HG02840 (cell line): ENCODE measurements at regions not wholly inside any gene's neighbourhood (a gene's known extent, or its start where the extent isn't known, plus 50 kb on each side); places are given as distances from the start of the nearest gene placed in this dataset.
"Not testable (repeated sequence)": the region's sequence is repeated elsewhere in the genome, so short reads cannot be mapped to it uniquely, and the experiment has no call there.

ENCODE experiments used
- ATAC-seq: cut with Tn5 transposase; IDR thresholded peaks from one replicate; pipeline ENCODE4 v1.9.1; 2021; ENCODE audit warnings: mild to moderate bottlenecking, moderate library complexity, moderate number of reproducible peaks; ENCODE audit not compliant: unreplicated experiment, low FRiP score

DNA sequence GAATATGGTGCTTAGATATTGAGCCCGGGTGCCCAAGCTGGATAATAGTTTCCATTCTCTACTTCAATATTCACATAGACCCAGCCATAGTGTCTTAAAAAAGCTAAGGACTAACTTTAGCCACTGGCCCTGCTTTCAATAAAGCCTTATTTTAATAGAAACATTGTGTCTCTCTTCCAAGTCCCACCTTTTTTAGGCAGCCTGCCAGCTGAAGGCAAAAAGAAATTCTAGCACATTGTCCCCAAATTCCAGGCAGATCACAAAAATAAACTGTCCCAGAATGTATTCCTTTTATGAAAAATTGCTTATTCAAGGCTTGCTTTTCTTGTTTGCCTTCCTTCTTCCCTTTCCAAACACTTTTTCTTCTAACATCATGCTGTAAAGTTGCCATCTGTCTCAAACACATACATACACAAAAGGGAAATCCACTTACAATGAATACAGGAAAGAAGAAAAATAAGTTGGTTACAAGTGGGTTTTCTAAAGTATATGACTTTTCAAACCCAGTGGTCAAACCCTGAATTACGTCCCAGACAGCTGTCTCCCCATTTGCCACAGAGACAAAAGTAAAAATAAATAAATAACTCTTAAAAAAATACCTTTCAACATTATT is 778.5 kb downstream of the BCL11A start:
- ATAC-seq = no peak

DNA sequence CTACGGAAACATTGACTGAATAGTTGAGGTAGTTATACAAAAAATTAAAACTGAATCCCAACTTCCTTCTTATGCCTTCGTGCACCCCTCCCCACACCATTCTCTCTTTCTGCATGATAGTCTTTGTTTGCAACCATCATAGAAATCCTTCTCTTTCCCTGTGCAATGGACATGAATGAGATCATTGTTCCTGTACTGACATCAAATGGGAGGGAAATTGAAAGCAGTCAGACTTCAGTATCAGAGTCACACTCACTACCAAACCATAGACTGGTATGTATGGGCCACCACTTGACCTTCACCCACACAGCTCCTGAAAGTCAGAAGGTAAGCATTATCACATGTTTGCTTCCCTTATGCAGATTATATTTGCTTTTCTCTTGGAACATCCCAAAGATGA is 782.8 kb downstream of the BCL11A start:
- ATAC-seq = no peak

DNA sequence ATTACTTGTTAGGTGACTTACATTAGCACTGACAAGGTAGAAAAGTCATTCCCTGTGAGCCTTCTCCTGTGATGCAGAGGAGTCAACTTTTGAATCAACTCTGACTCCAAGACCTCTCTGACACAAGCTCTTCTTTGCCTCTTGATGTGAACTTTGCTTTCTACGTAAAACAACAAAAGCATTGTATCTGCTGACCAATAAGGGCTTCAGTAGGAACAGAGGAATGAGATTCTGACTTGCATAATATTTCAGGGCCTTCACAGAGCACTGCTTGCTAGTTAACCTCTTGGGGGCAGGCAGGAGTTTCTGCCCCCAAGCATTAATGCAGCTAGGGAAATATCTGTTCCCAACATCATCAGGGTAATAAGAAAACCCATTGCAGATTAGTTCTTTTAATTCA is 791.5 kb downstream of the BCL11A start:
- ATAC-seq = no peak

DNA sequence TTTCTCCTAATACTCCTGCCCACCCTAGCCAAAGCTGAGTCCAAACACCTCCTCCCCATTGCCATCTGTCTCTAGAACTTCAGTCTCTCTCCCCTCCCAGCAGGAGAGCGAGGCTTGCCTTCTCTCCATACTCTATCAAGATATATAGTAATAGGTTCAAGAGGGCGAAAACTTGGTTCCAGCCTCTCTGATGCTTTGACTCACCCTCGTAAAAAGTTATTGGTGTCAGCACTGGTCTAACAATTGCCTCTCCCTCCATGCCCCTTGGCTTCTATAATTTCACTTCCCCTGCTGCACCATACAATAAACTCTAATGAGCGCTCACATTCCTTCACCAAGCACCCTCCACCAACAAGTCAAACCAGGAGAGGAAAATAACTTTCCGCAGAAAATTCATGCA is 797.3 kb downstream of the BCL11A start:
- no peak for ATAC-seq

DNA sequence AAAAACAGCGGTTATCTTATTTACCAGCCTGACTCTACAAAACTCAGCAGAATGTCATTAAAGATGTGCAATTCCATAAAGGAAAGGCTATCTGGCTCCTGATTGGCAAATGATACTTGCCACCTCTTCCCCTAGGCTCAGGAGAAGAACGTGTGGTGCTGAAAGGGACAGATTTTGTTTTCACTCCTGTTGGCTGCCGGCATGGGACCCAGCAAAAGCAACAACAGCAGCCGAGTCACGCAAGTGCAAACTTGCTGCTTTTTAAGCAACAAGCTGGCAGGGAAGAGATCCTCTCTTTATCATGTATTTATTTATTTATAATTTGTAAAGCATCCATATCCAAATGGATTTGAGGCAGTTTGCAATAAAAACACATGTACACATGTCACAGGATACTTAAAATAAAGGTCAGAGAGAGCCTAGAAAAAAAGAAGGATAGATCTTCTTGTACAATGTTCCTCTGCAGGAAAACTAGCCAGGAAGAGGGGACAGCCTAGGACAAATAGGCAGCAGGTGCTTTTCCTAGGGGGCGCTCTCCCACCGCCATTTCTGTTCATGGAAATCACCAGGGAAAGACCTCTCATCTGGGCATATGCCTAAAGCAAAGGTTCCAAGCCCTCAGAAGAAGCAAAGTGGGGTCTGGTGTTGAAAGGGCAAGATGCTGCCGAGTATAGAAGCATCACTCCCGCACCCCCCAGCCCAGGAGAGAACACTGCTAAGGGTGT is 799.3 kb downstream of the BCL11A start:
- ATAC-seq = no peak

DNA sequence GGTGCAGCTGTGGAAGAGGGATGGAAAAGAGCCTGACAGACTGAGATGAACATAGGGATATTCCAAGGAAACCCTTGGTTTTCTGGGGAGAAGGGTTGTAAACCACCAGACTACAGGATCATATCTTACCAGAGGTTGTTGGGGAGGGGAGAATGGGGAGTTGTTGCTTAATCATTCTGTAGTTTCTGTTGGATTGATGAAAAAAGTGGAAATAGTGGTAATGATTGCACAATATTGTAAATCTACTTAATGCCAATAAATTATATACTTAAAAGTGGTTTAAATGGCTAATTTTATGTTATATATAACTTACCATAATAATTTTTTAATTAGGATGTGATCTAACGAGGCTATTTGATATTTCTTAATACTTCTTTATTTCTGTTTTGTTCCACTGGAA is 800.9 kb downstream of the BCL11A start:
- ATAC-seq = no peak

DNA sequence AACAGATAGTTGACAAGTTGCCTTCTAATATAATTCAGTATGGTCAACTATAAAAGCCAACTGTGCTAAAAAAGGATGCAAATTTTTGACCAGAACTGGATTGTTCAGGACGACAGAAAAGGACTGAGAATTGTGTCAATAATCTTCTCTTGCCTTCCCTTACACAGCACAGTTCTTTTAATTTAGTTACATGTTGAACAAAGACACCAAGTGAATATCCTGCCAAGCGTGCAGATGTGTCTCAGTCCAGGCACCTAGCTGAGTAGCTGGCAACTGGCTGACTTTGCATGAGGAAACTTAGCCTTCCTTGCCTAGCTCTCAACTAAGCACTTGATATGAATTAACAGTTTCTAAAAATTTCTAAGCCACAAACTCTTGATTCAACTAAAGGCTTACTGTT is 801.4 kb downstream of the BCL11A start:
- no peak for ATAC-seq

DNA sequence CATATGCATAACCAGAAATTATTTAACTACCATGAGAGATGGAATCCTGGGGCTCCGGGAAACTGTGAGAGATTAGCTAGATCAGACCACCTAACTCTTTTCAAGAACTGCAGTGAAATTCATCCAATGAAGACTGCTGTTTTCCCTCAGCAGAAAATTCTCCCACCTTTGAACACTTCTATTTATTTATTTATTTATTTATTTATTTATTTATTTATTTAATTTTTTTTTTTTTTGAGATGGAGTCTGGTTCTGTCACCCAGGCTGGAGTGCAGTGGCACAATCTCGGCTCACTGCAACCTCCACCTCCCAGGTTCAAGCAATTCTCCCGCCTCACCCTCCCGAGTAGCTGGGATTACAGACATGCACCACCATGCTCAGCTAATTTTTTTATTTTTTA is 802.2 kb downstream of the BCL11A start:
- ATAC-seq = not testable (repeated sequence)

DNA sequence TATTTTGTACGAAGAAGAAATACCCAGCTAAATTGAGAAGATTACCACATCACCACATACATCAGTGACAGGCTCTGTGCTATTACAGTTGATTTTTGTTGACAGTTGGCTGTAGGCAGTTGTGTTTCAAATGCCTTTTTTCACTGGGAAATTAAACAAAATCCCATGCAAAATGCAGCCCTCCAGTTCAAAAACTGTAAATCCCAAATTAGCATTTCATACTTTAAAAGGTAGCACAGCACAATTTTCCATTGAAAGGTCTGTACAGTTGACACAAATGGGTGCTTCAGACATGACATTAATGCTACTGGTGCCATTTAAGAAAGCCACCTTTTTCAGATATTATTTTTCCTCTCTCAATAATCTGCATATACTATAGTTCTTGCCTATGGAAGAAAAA is 807.2 kb downstream of the BCL11A start:
- ATAC-seq = no peak

DNA sequence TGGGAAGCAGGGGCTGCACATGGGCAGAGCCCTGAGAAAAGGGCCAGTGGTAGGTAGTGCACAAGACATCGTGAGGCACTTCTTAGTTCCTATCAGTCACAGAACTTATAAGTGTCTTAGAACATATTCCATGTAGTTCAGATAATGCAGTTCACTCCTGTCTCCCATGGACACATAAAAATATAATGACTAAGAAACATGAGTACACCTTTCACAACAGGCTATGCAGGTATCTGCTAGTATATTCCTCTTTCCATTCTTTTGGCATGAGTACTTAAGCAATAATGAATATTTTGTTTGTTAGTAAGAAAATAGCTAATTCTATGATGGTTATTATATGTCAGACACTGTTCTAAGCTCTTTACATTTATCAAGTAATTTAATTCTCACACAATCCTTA is 808.4 kb downstream of the BCL11A start:
- no peak for ATAC-seq

DNA sequence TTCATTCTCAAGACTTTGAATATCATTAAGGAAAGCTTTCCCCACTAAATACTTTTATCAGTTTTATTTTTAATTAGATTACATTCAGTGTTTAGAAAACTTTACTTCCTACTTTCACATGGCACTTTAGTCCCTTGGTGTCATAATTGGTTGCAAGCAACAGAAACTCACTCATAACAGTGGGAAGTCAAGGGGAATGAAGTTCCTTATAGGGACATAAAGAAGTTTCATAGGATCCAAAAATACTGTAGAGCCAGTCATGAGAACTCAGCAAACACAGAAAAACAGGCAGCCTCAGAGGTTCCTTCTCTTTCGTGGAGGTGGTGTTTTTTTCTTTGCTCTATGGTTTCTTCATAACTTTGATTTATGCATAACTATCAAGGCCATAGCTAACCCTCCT is 809.0 kb downstream of the BCL11A start:
- no peak for ATAC-seq

DNA sequence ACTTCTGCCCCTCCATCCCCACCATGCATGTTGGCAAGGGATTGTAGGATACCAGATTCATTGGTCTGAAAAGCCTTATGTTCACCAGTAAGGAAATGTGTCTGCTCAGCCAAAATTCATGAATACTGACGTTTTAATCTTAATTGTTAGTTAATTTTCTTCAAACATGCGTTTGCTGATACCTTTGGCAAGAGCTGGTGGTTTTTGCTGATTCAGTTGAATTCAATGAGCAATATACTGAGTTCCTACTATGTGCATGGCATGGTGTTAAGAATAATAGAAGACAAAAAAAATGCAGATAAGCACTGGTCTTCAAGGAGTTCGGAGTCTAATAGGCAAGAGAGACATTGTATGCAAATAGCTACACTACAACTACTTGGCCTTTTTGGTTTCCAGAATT is 811.6 kb downstream of the BCL11A start:
- no peak for ATAC-seq

DNA sequence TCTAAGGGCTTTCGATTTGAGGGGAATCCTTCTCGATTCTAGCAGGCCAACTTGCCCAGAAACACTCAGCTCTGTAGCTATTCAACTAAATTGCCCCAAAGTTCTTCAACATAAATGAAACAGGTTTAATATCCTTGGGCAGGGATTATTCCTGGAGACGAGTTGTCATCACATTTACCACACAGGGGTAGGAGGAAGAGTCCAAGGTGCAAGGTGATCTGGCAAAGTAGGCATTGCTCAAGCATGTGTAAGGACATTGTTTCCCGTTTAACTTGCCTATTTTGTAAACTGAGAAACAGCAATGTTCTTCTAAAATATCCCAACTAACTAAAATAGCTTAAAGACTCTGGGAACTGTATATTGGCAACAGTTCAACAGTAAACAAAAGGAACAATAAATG is 814.3 kb downstream of the BCL11A start:
- ATAC-seq = no peak

DNA sequence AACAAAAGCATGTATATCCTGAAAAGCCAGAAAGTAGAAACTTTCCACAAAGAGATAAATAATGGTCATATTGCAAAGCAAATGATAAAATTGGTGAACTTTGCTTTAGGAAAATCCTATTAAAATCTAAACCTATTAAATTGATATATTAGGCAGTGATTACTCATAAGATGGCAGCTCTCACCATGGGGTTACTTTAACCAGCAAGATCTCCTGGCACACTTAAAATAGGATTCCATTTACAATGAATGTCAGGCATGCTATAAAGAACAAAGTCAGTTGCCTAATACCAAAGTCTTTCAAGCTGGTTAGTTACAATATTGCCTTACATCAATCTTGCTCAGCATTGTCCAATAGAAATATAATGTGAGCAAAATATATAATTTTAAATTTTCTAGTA is 816.2 kb downstream of the BCL11A start:
- ATAC-seq = no peak

DNA sequence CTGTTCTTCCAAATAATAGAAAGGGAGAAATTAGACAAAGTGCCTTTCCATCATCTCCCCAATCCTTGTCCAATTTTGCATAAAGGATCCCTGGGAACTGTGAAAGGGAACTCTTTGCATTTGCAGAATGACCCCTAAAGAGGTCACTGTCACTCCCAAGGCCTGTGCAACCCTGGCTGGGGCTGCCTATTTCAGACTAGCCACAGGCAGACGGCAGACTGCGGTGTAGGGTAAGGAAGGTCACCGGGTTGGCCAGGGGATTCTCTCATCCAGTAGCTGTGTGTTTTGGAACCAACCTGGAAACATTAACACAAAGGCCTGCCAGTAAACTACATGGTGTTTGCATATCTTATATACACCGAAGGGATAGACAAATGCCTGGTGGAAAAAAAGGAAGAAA is 818.7 kb downstream of the BCL11A start:
- ATAC-seq = no peak

DNA sequence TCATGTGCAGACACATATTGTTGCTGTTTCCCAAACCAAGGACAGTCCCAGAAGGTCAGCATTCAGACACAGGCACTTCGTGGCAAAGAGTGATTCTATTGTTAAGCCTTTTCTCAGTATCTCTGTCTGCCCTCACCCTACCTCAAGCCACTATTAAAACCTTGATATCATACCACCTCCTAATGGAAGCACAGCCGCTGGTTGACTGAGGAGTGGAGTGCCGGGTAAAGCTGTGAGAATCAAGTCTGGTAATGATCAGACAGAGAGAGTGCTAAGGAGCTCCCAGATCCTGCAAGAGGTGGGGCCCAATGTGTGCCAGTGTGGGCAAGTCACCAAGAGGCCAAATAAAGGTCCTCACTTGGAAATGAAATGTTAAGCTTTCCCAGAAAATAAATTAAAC is 819.5 kb downstream of the BCL11A start:
- no peak for ATAC-seq

DNA sequence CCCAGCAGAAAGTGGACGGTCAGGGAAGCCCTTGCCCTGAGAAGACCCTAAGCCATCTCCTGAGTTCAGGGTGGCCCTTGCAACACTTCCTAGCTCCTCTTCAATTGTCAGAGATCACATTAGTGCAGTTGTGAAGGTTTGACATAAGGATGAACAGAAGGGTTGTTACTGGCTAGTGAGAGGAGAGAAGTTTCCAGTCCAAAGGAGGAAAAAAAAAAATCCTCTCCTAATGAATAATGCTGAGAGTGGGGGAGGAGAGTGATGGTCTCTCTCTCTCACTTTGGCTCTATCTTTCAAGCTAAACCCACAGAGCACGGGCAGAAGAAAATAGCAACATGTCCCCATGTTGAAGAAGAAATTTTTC is 819.9 kb downstream of the BCL11A start:
- no peak for ATAC-seq

DNA sequence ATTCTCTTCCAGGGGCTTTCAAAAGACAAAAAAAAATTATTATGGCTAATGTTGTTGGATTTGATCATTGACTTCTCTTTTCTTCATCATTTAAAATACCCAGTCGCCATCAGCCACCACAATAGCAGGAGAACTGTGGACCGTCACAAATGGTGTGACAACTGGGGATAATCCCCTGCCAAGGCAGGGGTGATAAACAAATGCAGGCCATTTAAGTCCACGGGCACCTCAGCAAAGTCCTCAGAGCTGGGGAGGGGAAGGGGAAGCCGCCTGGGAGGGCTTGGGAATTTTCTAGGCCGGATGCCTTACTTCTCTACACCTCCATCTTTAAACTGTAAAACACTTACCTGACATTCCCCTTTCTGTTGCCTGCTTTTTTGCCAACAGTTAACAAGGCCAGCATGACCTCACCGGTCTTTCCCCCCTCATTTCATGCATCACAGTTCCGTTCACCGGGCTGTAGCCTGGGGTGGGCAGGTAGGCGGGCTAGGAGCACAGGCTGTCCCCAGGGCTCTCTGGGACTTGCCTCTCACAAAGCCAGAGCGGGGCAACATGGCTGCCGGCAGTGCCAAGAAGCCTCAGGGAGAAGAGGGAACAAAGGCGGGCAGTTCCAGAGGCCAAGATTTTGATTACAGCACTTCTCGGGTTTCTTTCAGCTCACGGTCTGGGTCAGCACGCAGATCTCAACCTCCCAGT is 820.4 kb downstream of the BCL11A start:
- no peak for ATAC-seq

DNA sequence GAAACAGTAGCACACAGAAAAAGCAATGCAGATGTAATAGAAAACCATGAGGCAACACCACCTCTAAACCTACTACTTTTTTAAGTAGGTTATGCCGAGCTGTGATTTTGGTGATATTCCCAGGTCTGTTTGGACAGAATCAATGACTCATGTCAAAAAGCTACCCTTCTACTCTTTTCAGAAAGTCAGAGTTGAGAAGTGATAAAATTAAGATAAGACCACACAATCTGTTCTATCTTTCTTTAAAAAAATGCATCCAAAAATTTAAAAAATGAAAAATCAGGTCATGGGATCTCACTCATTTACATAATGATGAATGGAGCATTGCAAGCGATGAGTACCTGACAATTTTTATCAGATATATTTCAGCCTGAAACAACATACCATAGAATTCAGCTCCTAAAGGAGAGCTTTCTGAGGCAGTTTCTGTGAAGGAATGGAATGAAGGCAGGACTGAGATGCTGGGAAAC is 826.3 kb downstream of the BCL11A start:
- ATAC-seq = no peak

DNA sequence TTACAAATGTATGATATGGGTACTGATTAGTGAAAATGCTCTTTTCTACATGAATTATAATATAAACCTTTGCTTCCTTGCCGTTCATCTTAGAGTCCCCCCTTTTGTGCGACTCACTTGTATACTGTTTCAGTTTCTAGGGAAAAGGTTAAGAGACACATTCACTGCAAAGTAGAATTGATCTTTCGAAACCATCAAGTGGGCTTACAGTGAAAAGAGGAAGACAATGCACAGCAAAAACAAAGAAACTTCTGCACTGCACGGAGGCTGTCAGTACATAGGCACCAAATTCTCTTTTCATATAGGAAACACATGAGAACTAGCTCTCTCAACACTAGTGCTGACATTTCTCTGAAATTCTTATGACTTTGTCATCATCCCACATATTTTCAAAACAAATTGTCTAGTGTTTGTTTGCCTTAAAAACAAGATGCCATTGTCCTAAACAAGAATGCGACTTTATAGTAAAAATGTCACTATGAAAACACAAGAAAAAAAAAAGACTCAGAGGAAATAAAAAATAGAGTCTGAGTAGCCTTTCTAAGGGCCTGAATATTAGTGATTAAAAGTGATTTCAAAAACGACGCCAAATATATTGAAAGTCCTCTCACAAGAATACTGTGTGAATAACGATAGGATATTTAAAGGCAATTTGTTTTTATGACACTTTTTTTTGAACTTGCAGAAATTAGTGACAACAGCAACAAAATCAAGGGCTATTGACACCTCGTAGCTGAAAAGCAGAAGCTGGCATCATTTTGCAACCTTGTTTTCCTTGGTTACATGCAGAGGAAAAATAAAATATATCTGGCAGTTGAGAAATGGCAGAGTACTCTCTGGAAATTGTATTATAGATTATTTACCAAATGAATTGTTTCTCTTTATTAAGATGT is 827.0 kb downstream of the BCL11A start:
- ATAC-seq = no peak

DNA sequence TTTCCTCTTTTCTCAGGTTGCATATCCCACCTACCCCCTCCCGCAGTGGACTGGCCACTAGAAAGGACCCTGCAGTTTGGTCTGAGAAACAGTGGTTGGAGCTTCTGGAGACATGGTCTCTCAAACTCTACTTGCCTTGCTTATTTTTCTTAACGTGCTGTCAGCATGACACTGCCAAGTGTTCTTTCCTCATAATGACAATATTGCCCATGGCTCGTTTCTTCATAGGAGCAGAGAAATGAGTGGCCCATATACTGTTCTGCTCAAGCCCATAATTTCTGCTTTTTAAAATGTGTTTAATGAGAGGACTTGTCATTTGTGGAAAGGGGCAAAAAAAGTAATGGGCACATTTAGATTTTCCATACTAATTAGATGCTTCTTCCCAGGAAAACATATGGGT is 828.7 kb downstream of the BCL11A start:
- no peak for ATAC-seq
